CD4-positive, alpha-beta T cell (primary cell): ENCODE measurements at regions not wholly inside any gene's neighbourhood (a gene's known extent, or its start where the extent isn't known, plus 50 kb on each side); places are given as distances from the start of the nearest gene placed in this dataset.

ENCODE experiments used
- ATAC-seq: fragments of 200-7000 bp; cut with Tn5 transposase; one replicate; pipeline ENCODE4 v1.10.0; 2022; ENCODE audit warnings: mild to moderate bottlenecking; ENCODE audit not compliant: poor library complexity
- CTCF ChIA-PET: fragments of 350-600 bp; sonication (Branson Sonifier 250); formaldehyde crosslinking; loops from one replicate; lab custom pipeline; 2021; ENCODE audit warnings: antibody characterized with exemption, inconsistent platforms; lab: Charles Lee
- POLR2A ChIA-PET: fragments of 350-600 bp; sonication (Branson Sonifier 250); formaldehyde crosslinking; loops from one replicate; lab custom pipeline; 2021; ENCODE audit warnings: antibody characterized with exemption, inconsistent platforms; lab: Charles Lee
- DNase-seq, 14 experiments: peaks; one replicate each; pipeline ENCODE4 v3.0.0-alpha.2; 2013 to 2020; ENCODE audit warnings: mixed read lengths in 2 of 14
- H3K27ac ChIP-seq, 2 donors: one replicate each; pipeline versions ENCODE4 v1.5.1 to v1.7.0; 2013; ENCODE audit warnings: low read length in 2 of 2, low read depth in 1 of 2, mild to moderate bottlenecking in 1 of 2
- H3K27me3 ChIP-seq, 2 experiments: 1 replicate in 1 of 2; 2 replicates in 1 of 2; pipeline versions ENCODE4 v1.6.1 to v1.7.0; 2013; ENCODE audit warnings: low read length in 2 of 2, control low read depth in 1 of 2, mild to moderate bottlenecking in 1 of 2, moderate library complexity in 1 of 2; ENCODE audit not compliant: insufficient read depth in 2 of 2, control insufficient read depth in 1 of 2
- H3K36me3 ChIP-seq: one replicate; pipeline ENCODE4 v1.6.1; 2013; ENCODE audit warnings: low read length, control low read depth; ENCODE audit not compliant: insufficient read depth
- H3K4me1 ChIP-seq: one replicate; pipeline ENCODE4 v1.6.1; 2013; ENCODE audit warnings: low read length, control low read depth; ENCODE audit not compliant: insufficient read depth
- H3K4me3 ChIP-seq: one replicate; pipeline ENCODE4 v1.5.1; 2013; ENCODE audit warnings: mild to moderate bottlenecking, low read length, moderate library complexity
- H3K9me3 ChIP-seq, 2 experiments: 1 replicate in 1 of 2; 2 replicates in 1 of 2; pipeline versions ENCODE4 v1.6.1 to v1.7.0; 2013; ENCODE audit warnings: low read length in 2 of 2, mild to moderate bottlenecking in 2 of 2, control low read depth in 1 of 2, moderate library complexity in 1 of 2; ENCODE audit not compliant: control insufficient read depth in 1 of 2, insufficient read depth in 1 of 2
- H3K27ac Mint-ChIP-seq: one replicate; pipeline ENCODE4 v1.8.0; 2020; ENCODE audit warnings: mixed read lengths
- H3K27me3 Mint-ChIP-seq: one replicate; pipeline ENCODE4 v1.8.0; 2021; ENCODE audit warnings: mixed read lengths
- H3K36me3 Mint-ChIP-seq: one replicate; pipeline ENCODE4 v1.8.0; 2021; ENCODE audit warnings: low read depth, mixed read lengths
- H3K4me1 Mint-ChIP-seq: one replicate; pipeline ENCODE4 v1.8.0; 2021; ENCODE audit warnings: low read depth, mixed read lengths
- H3K4me3 Mint-ChIP-seq: one replicate; pipeline ENCODE4 v1.8.0; 2020; ENCODE audit warnings: mild to moderate bottlenecking, mixed read lengths
- H3K9me3 Mint-ChIP-seq: one replicate; pipeline ENCODE4 v1.8.0; 2020; ENCODE audit warnings: mixed read lengths
- intact Hi-C, 2 experiments: fragments of 100-400 bp; cut with DNase I in 1 of 2; cut with micrococcal nuclease in 1 of 2; formaldehyde crosslinking; loops; one replicate each; pipeline versions ENCODE4 v1.15.1 to v1.9.0; 2023 to 2025; cut with DNase I, micrococcal nuclease
- TF ChIP-seq, protein P1 (sequence below): fragments of 200-600 bp; IDR thresholded peaks from one replicate; pipeline ENCODE4 v1.8.0; 2022; ENCODE audit warnings: antibody characterized with exemption, mild to moderate bottlenecking

DNA sequence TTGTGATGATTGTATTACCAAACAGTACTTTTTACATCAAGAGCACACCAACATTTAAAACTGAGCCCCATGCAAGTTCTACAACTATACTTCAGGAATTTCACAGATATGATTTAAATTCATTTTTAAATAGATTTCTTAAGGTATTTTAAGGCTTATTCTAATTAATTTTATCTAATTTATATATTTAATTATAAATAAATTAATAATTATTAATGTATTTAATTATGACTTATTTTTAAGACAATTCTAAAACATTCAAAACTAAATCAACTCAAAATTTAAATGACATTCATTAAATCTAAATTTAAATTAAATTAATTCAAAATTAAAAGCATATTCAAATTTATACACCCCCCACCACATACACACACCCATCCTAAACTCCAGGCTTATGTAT is 299.2 kb downstream of the NFIB start:
- no peaks in the 10 kb centered on the region for H3K4me1 ChIP-seq
- H3K27ac ChIP-seq = no peak overlapping the region
- intact Hi-C loops = no loop called here
- no peak overlapping the region for H3K4me3 Mint-ChIP-seq
- H3K27me3 ChIP-seq = no peaks in the 10 kb centered on the region
- no peaks in the 10 kb centered on the region for H3K36me3 Mint-ChIP-seq
- no peak for DNase-seq
- H3K27ac Mint-ChIP-seq = no peak overlapping the region
- H3K4me1 Mint-ChIP-seq = no peaks in the 10 kb centered on the region
- ChIA-PET CTCF (no interaction called here), POLR2A (no interaction called here)
- H3K27me3 Mint-ChIP-seq = no peaks in the 10 kb centered on the region
- H3K36me3 ChIP-seq = no peaks in the 10 kb centered on the region
- peaks cover 0 to 3% of the 10 kb centered on the region in 2 experiments for H3K9me3 ChIP-seq
- ATAC-seq = no peak
- H3K4me3 ChIP-seq = no peak overlapping the region
- no peaks in the 10 kb centered on the region for H3K9me3 Mint-ChIP-seq
- TF ChIP-seq, protein P1, sequence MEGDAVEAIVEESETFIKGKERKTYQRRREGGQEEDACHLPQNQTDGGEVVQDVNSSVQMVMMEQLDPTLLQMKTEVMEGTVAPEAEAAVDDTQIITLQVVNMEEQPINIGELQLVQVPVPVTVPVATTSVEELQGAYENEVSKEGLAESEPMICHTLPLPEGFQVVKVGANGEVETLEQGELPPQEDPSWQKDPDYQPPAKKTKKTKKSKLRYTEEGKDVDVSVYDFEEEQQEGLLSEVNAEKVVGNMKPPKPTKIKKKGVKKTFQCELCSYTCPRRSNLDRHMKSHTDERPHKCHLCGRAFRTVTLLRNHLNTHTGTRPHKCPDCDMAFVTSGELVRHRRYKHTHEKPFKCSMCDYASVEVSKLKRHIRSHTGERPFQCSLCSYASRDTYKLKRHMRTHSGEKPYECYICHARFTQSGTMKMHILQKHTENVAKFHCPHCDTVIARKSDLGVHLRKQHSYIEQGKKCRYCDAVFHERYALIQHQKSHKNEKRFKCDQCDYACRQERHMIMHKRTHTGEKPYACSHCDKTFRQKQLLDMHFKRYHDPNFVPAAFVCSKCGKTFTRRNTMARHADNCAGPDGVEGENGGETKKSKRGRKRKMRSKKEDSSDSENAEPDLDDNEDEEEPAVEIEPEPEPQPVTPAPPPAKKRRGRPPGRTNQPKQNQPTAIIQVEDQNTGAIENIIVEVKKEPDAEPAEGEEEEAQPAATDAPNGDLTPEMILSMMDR = no peak

DNA sequence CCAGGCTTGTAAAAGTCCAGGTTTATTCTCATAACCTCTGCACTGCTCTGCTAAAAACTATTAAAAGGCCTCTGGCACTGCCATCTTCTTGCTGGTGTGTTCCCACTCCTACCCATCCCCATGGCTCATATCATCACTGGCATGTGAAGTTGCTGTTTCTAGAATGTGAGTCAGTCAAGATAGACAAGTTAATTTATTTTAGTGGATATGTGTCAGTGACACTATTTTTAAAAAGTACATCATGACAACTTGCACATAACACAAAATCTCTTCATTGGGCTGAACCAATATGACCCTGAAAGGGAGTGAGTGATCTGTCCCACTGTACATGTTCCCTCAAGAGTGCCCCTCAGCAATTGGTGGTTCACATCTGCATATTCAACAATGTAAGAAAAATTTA is 299.7 kb downstream of the NFIB start:
- Mint-ChIP-seq H3K4me1 (no peaks in the 10 kb centered on the region), H3K9me3 (no peaks in the 10 kb centered on the region), H3K36me3 (no peaks in the 10 kb centered on the region), H3K4me3 (no peak overlapping the region), H3K27ac (no peak overlapping the region), H3K27me3 (no peaks in the 10 kb centered on the region)
- H3K27me3 ChIP-seq = no peaks in the 10 kb centered on the region
- POLR2A ChIA-PET = no interaction called here
- peaks cover 0 to 3% of the 10 kb centered on the region in 2 experiments for H3K9me3 ChIP-seq
- TF ChIP-seq, protein P1 = no peak
- DNase-seq (no peak), ATAC-seq (no peak)
- H3K36me3 ChIP-seq = no peaks in the 10 kb centered on the region
- CTCF ChIA-PET = no interaction called here
- H3K4me3 ChIP-seq = no peak overlapping the region
- H3K4me1 ChIP-seq = no peaks in the 10 kb centered on the region
- no peak overlapping the region for H3K27ac ChIP-seq
- intact Hi-C loops = no loop called here

DNA sequence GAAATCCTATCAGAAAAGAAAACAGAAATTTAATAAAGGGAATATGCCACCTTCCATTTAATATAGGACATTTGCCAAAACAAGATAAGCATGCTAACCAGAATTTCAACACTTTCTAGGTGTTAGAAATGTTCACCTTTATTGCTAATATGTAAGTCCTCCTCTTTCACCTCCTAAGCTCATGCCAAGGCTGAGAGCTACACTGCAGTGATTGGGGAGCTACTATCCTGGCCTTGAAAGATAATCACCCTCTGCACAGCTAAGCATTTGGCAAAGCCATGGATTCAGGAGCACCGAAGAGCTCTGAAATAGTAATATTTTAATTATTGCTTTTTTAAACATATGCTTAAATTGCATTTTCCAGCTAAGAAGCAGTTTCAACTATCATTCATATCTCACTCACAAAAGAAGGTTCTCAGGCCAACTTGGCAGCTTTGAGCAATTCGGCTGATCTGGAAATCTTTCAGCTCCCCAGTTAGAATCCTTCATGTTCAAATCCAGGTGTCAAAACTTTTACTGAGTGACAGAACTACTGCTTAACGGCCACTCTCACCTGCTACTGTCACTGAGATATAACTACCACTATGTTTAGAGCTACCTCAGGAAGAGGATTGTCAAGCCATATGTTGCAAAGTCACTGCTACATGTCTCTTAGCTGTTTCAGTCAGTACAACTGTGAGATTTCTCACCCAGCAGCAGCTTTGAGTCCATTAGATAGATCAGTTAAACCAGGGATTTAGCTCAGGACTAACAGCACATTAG is 302.0 kb downstream of the NFIB start:
- DNase-seq (no peak), ATAC-seq (no peak)
- Histone ChIP-seq H3K36me3 (no peaks in the 10 kb centered on the region), H3K4me3 (no peak overlapping the region), H3K4me1 (no peaks in the 10 kb centered on the region), H3K27me3 (no peaks in the 10 kb centered on the region), H3K27ac (no peak overlapping the region), H3K9me3 (peaks cover 0 to 7% of the 10 kb centered on the region in 2 experiments)
- no peaks in the 10 kb centered on the region for H3K36me3 Mint-ChIP-seq
- no peaks in the 10 kb centered on the region for H3K4me1 Mint-ChIP-seq
- CTCF ChIA-PET = no interaction called here
- H3K27me3 Mint-ChIP-seq = no peaks in the 10 kb centered on the region
- POLR2A ChIA-PET = no interaction called here
- H3K9me3 Mint-ChIP-seq = no peaks in the 10 kb centered on the region
- H3K4me3 Mint-ChIP-seq = no peak overlapping the region
- H3K27ac Mint-ChIP-seq = no peak overlapping the region
- intact Hi-C loops = loop anchor here in 1 of 2 experiments (2.0 kb wide), 1 partner anchor 19 kb away; no protein-coding TSS in a partner anchor
- TF ChIP-seq, protein P1 = no peak
